ENCODE measurements at regions not wholly inside any gene's neighbourhood (a gene's known extent, or its start where the extent isn't known, plus 50 kb on each side); places are given as distances from the start of the nearest gene placed in this dataset.

GRCh38 chr2:155961641-155962040 is 370.9 kb downstream of the NR4A2 start:
- DNase-seq: no peak
- Mint-ChIP-seq H3K27me3 (ENCODE audit: unreplicated experiment) (no peaks in the 10 kb centered on the region), H3K27ac (ENCODE audit: unreplicated experiment) (peak overlapping the region; percentile 45), H3K9me3 (ENCODE audit: unreplicated experiment) (peaks cover 3% of the 10 kb centered on the region), H3K4me1 (ENCODE audit: low read depth, unreplicated experiment) (peaks cover 5% of the 10 kb centered on the region), H3K4me3 (ENCODE audit: unreplicated experiment) (no peak overlapping the region), H3K36me3 (ENCODE audit: unreplicated experiment) (no peaks in the 10 kb centered on the region)
- no peak for TF ChIP-seq CTCF (IDR thresholded peaks at IDR 0.05; ENCODE audit: partially characterized antibody, unreplicated experiment)

- Mint-ChIP-seq H3K27ac (ENCODE audit: unreplicated experiment) (no peak overlapping the region), H3K4me3 (ENCODE audit: unreplicated experiment) (no peak overlapping the region), H3K4me1 (ENCODE audit: low read depth, unreplicated experiment) (peaks cover 5% of the 10 kb centered on the region), H3K27me3 (ENCODE audit: unreplicated experiment) (no peaks in the 10 kb centered on the region), H3K9me3 (ENCODE audit: unreplicated experiment) (no peaks in the 10 kb centered on the region), H3K36me3 (ENCODE audit: unreplicated experiment) (no peaks in the 10 kb centered on the region)
- DNase-seq: no peak
- TF ChIP-seq CTCF (IDR thresholded peaks at IDR 0.05; ENCODE audit: partially characterized antibody, unreplicated experiment): no peak
Observed at GRCh38 chr2:155958834-155959233, 373.7 kb downstream of the NR4A2 start.

GRCh38 chr2:155947069-155947468 is 385.5 kb downstream of the NR4A2 start:
- H3K27ac Mint-ChIP-seq (ENCODE audit: unreplicated experiment): no peak overlapping the region
- H3K36me3 Mint-ChIP-seq (ENCODE audit: unreplicated experiment): peaks cover 7% of the 10 kb centered on the region
- H3K4me1 Mint-ChIP-seq (ENCODE audit: low read depth, unreplicated experiment): no peaks in the 10 kb centered on the region
- DNase-seq: no peak
- H3K27me3 Mint-ChIP-seq (ENCODE audit: unreplicated experiment): no peaks in the 10 kb centered on the region
- H3K4me3 Mint-ChIP-seq (ENCODE audit: unreplicated experiment): no peak overlapping the region
- TF ChIP-seq CTCF (IDR thresholded peaks at IDR 0.05; ENCODE audit: partially characterized antibody, unreplicated experiment): no peak
- H3K9me3 Mint-ChIP-seq (ENCODE audit: unreplicated experiment): no peaks in the 10 kb centered on the region

- no peak overlapping the region for H3K27ac Mint-ChIP-seq (ENCODE audit: unreplicated experiment)
Observed at GRCh38 chr2:155944218-155944617, 388.3 kb downstream of the NR4A2 start.

GRCh38 chr2:155930312-155930711 is 402.2 kb downstream of the NR4A2 start:
- no peak overlapping the region for H3K4me3 Mint-ChIP-seq (ENCODE audit: unreplicated experiment)
- TF ChIP-seq CTCF (IDR thresholded peaks at IDR 0.05; ENCODE audit: partially characterized antibody, unreplicated experiment): no peak
- H3K9me3 Mint-ChIP-seq (ENCODE audit: unreplicated experiment): peaks cover 2% of the 10 kb centered on the region

More at GRCh38 chr2:155944218-155944617, 388.3 kb downstream of the NR4A2 start:
- no peak for TF ChIP-seq CTCF (IDR thresholded peaks at IDR 0.05; ENCODE audit: partially characterized antibody, unreplicated experiment)
- H3K36me3 Mint-ChIP-seq (ENCODE audit: unreplicated experiment): peaks cover 15% of the 10 kb centered on the region
- no peak overlapping the region for H3K4me3 Mint-ChIP-seq (ENCODE audit: unreplicated experiment)
- no peak for DNase-seq
- H3K4me1 Mint-ChIP-seq (ENCODE audit: low read depth, unreplicated experiment): no peaks in the 10 kb centered on the region
- H3K27me3 Mint-ChIP-seq (ENCODE audit: unreplicated experiment): no peaks in the 10 kb centered on the region
- H3K9me3 Mint-ChIP-seq (ENCODE audit: unreplicated experiment): no peaks in the 10 kb centered on the region

More at GRCh38 chr2:155930312-155930711, 402.2 kb downstream of the NR4A2 start:
- H3K36me3 Mint-ChIP-seq (ENCODE audit: unreplicated experiment): peaks cover 18% of the 10 kb centered on the region
- DNase-seq: no peak
- no peak overlapping the region for H3K27ac Mint-ChIP-seq (ENCODE audit: unreplicated experiment)
- H3K4me1 Mint-ChIP-seq (ENCODE audit: low read depth, unreplicated experiment): no peaks in the 10 kb centered on the region
- H3K27me3 Mint-ChIP-seq (ENCODE audit: unreplicated experiment): no peaks in the 10 kb centered on the region

Data from glutamatergic neuron (in vitro differentiated cells).